HG02763 (cell line): ENCODE measurements at regions not wholly inside any gene's neighbourhood (a gene's known extent, or its start where the extent isn't known, plus 50 kb on each side); places are given as distances from the start of the nearest gene placed in this dataset.
A peak's percentile ranks its signal among the peaks of the same experiment; 100 is the strongest.

ENCODE experiments used
- ATAC-seq: cut with Tn5 transposase; IDR thresholded peaks from one replicate; pipeline ENCODE4 v1.9.1; 2021; ENCODE audit warnings: mild to moderate bottlenecking, moderate library complexity; ENCODE audit not compliant: unreplicated experiment

- ATAC-seq: no peak
Measured at GRCh38 chr10:31614611-31615010, 295.6 kb downstream of the ZEB1 start.

GRCh38 chr10:31612082-31612481 is 293.1 kb downstream of the ZEB1 start:
- ATAC-seq: no peak

GRCh38 chr10:31611161-31611560 is 292.1 kb downstream of the ZEB1 start:
- no peak for ATAC-seq

- no peak for ATAC-seq
Measured at GRCh38 chr10:31607481-31607880, 288.5 kb downstream of the ZEB1 start.

GRCh38 chr10:31606841-31607240 is 287.8 kb downstream of the ZEB1 start:
- no peak for ATAC-seq

- ATAC-seq: no peak
Measured at GRCh38 chr10:31605861-31606525, 287.0 kb downstream of the ZEB1 start.

GRCh38 chr10:31605426-31605825 is 286.4 kb downstream of the ZEB1 start:
- ATAC-seq: no peak

GRCh38 chr10:31604646-31605170 is 285.7 kb downstream of the ZEB1 start:
- no peak for ATAC-seq

- no peak for ATAC-seq
Measured at GRCh38 chr10:31604096-31604495, 285.1 kb downstream of the ZEB1 start.

- peak; percentile 96 for ATAC-seq
Measured at GRCh38 chr10:31603235-31604087, 284.4 kb downstream of the ZEB1 start.

- no peak for ATAC-seq
Measured at GRCh38 chr10:31602541-31603234, 283.7 kb downstream of the ZEB1 start.

GRCh38 chr10:31601136-31601535 is 282.1 kb downstream of the ZEB1 start:
- ATAC-seq: no peak

GRCh38 chr10:31599626-31600504 is 280.8 kb downstream of the ZEB1 start:
- ATAC-seq: no peak

- no peak for ATAC-seq
Measured at GRCh38 chr10:31596765-31597164, 277.7 kb downstream of the ZEB1 start.

- ATAC-seq: no peak
Measured at GRCh38 chr10:31595992-31596391, 277.0 kb downstream of the ZEB1 start.

- ATAC-seq: no peak
Measured at GRCh38 chr10:31594347-31594873, 275.4 kb downstream of the ZEB1 start.

GRCh38 chr10:31593124-31593523 is 274.1 kb downstream of the ZEB1 start:
- no peak for ATAC-seq

- ATAC-seq: no peak
Measured at GRCh38 chr10:31591569-31591968, 272.6 kb downstream of the ZEB1 start.

GRCh38 chr10:31590023-31590800 is 271.2 kb downstream of the ZEB1 start:
- ATAC-seq: no peak
